IPS-18a (cell line): ENCODE measurements at regions not wholly inside any gene's neighbourhood (a gene's known extent, or its start where the extent isn't known, plus 50 kb on each side); places are given as distances from the start of the nearest gene placed in this dataset.
"Not testable (repeated sequence)": the region's sequence is repeated elsewhere in the genome, so short reads cannot be mapped to it uniquely, and the experiment has no call there.

Experiments used
- H3K27ac ChIP-seq: one replicate; pipeline ENCODE4 v1.5.1; 2013; ENCODE audit warnings: low read length
- H3K27me3 ChIP-seq: one replicate; pipeline ENCODE4 v1.6.1; 2013; ENCODE audit warnings: mild to moderate bottlenecking, low read length; ENCODE audit not compliant: control insufficient read depth, insufficient read depth
- H3K36me3 ChIP-seq: one replicate; pipeline ENCODE4 v1.6.1; 2013; ENCODE audit warnings: low read depth, low read length; ENCODE audit not compliant: control insufficient read depth
- H3K4me1 ChIP-seq: one replicate; pipeline ENCODE4 v1.6.1; 2013; ENCODE audit warnings: low read depth, low read length; ENCODE audit not compliant: control insufficient read depth
- H3K4me3 ChIP-seq: one replicate; pipeline ENCODE4 v1.5.1; 2013; ENCODE audit warnings: low read length
- H3K9ac ChIP-seq: one replicate; pipeline ENCODE4 v1.6.1; 2013; ENCODE audit warnings: mild to moderate bottlenecking, low read length, moderate library complexity
- H3K9me3 ChIP-seq: one replicate; pipeline ENCODE4 v1.6.1; 2013; ENCODE audit warnings: low read depth, low read length; ENCODE audit not compliant: control insufficient read depth

GRCh38 chr4:125594056-125594602 is 279.4 kb downstream of the FAT4 start:
- peaks cover 3% of the 10 kb centered on the region for H3K4me1 ChIP-seq
- H3K9ac ChIP-seq, result no peak overlapping the region
- H3K9me3 ChIP-seq, result no peaks in the 10 kb centered on the region
- no peaks in the 10 kb centered on the region for H3K36me3 ChIP-seq
- no peaks in the 10 kb centered on the region for H3K27me3 ChIP-seq
- no peak overlapping the region for H3K27ac ChIP-seq
- no peak overlapping the region for H3K4me3 ChIP-seq

DNA sequence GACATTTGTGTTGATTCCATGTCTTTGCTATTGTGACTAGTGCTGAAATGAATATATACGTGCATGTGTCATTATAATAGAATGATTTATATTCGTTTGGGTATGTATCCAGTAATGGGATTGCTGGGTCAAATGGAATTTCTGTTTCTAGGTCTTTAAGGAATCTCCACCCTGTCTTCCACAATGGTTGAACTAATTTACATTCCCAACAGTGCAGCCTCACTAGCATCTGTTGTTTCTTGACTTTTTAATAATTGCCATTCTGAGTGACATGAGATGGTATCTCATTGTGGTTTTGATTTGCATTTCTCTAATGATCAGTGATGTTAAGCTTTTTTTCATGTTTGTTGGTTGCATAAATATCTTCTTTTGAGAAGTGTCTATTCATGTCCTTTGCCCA is 291.2 kb downstream of the FAT4 start:
- not testable (repeated sequence) for H3K9me3 ChIP-seq, H3K27me3 ChIP-seq, H3K4me3 ChIP-seq, H3K4me1 ChIP-seq, H3K27ac ChIP-seq, H3K9ac ChIP-seq, H3K36me3 ChIP-seq

DNA sequence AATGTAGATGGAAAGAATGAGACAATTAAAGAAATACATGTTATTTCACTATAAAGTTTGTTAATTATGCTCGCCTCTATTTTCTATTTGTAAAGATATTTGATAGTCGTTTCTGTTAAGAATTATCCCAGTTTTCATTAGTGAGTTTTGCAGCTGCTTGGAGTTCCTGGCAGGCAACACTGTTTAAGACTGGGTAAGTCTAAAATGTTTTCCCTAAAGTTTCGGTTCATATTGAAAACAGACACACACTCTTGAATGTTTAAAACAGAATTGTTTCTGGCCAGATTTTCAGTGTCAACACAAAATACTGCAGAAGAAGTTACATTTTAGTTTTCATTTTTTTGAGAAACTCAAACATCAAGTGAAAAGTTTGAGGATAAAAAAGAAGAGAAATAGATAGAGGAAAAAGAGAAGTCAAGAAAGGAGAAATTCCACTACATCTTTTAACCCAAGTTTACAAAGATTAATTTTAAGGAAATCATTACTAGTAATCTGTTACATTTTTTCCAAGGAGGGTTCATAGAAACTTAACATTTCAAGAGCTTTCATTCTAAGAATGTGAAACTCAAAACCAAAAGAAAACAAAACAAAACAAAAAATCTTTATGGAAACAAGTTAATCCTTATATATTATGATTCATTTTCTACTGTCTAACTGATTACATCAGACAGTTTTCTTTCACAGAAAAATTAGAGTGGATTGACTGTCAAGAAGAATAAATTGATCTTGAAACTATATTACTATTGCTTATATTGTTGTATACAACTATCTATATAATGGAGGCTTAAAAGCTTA is 305.5 kb downstream of the FAT4 start:
- Histone ChIP-seq H3K9ac (no peak overlapping the region), H3K27me3 (no peaks in the 10 kb centered on the region), H3K36me3 (no peaks in the 10 kb centered on the region), H3K9me3 (no peaks in the 10 kb centered on the region), H3K4me3 (no peak overlapping the region), H3K27ac (no peak overlapping the region), H3K4me1 (peaks cover 7% of the 10 kb centered on the region)

- H3K4me3 ChIP-seq, result no peak overlapping the region
- peaks cover 7% of the 10 kb centered on the region for H3K4me1 ChIP-seq
- H3K27me3 ChIP-seq, result no peaks in the 10 kb centered on the region
- no peak overlapping the region for H3K9ac ChIP-seq
- H3K9me3 ChIP-seq, result no peaks in the 10 kb centered on the region
- no peak overlapping the region for H3K27ac ChIP-seq
- no peaks in the 10 kb centered on the region for H3K36me3 ChIP-seq
Observed at GRCh38 chr4:125624951-125625350, 310.2 kb downstream of the FAT4 start.

DNA sequence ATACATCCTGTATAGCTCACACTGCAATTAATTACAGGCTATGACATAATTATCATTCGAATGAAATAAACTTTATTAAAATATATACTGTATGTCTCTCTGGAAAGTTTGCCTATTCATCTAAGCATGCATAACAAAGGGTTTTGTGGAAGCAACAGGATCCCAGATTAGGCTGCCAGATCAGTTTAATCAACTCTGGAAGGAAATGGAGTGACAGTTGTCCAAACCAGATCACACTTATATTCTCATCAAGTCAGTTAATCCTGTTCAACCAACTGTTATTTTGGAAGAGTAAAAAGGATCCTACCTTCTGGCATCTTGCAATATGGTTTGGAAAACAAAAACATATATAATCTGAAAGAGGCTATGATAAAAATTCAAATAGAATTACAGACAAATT is 312.2 kb downstream of the FAT4 start:
- no peaks in the 10 kb centered on the region for H3K9me3 ChIP-seq
- H3K27me3 ChIP-seq, result no peaks in the 10 kb centered on the region
- H3K9ac ChIP-seq, result no peak overlapping the region
- no peak overlapping the region for H3K27ac ChIP-seq
- peaks cover 7% of the 10 kb centered on the region for H3K4me1 ChIP-seq
- H3K36me3 ChIP-seq, result no peaks in the 10 kb centered on the region
- H3K4me3 ChIP-seq, result no peak overlapping the region

GRCh38 chr4:125639182-125639621 is 324.4 kb downstream of the FAT4 start:
- Histone ChIP-seq H3K9me3 (no peaks in the 10 kb centered on the region), H3K27me3 (no peaks in the 10 kb centered on the region), H3K9ac (peak overlapping the region; percentile 26), H3K27ac (peak overlapping the region; percentile 47), H3K4me1 (peaks cover 42% of the 10 kb centered on the region), H3K36me3 (no peaks in the 10 kb centered on the region), H3K4me3 (peak overlapping the region; percentile 23)

- H3K27ac ChIP-seq, result no peak overlapping the region
- no peak overlapping the region for H3K4me3 ChIP-seq
- no peaks in the 10 kb centered on the region for H3K27me3 ChIP-seq
- H3K9ac ChIP-seq, result no peak overlapping the region
- H3K4me1 ChIP-seq, result peaks cover 42% of the 10 kb centered on the region
- no peaks in the 10 kb centered on the region for H3K36me3 ChIP-seq
- no peaks in the 10 kb centered on the region for H3K9me3 ChIP-seq
Observed at GRCh38 chr4:125641611-125642010, 326.9 kb downstream of the FAT4 start.

DNA sequence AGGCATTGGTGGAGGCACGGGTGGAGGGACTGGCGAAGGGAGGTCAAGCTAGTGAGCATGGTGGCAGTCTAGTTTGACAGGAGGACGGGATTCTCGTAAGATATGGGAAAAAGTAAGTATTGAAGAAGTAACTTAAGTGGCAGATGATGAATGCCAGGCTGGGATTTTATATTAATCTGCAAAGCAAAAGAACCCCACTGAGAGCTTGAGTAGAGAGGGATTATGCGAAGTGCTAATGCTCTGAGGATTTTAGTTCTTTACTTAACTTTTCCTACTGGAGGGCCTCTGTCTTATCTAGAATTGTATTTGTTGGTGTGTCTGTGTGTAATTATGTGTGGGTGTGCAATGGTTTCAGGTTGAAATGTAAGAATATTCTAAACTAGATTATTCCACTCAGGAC is 327.9 kb downstream of the FAT4 start:
- Histone ChIP-seq H3K9ac (no peak overlapping the region), H3K36me3 (no peaks in the 10 kb centered on the region), H3K27ac (no peak overlapping the region)

GRCh38 chr4:125649452-125649851 is 334.7 kb downstream of the FAT4 start:
- no peak overlapping the region for H3K27ac ChIP-seq
- no peak overlapping the region for H3K4me3 ChIP-seq
- no peaks in the 10 kb centered on the region for H3K36me3 ChIP-seq
- no peaks in the 10 kb centered on the region for H3K9me3 ChIP-seq
- H3K9ac ChIP-seq, result no peak overlapping the region
- H3K27me3 ChIP-seq, result no peaks in the 10 kb centered on the region
- H3K4me1 ChIP-seq, result no peaks in the 10 kb centered on the region

More for the DNA sequence above, 327.9 kb downstream of the FAT4 start:
- Histone ChIP-seq H3K4me1 (peaks cover 42% of the 10 kb centered on the region), H3K4me3 (peak overlapping the region; percentile 0), H3K27me3 (no peaks in the 10 kb centered on the region), H3K9me3 (no peaks in the 10 kb centered on the region)

GRCh38 chr4:125650557-125650956 is 335.8 kb downstream of the FAT4 start:
- no peaks in the 10 kb centered on the region for H3K4me1 ChIP-seq
- H3K27ac ChIP-seq, result no peak overlapping the region
- H3K9ac ChIP-seq, result no peak overlapping the region
- no peaks in the 10 kb centered on the region for H3K36me3 ChIP-seq
- no peaks in the 10 kb centered on the region for H3K9me3 ChIP-seq
- H3K27me3 ChIP-seq, result no peaks in the 10 kb centered on the region
- no peak overlapping the region for H3K4me3 ChIP-seq

GRCh38 chr4:125651707-125652357 is 337.1 kb downstream of the FAT4 start:
- not testable (repeated sequence) for H3K4me3 ChIP-seq, H3K27ac ChIP-seq, H3K27me3 ChIP-seq, H3K9ac ChIP-seq, H3K36me3 ChIP-seq, H3K9me3 ChIP-seq, H3K4me1 ChIP-seq
